T-helper 22 cell (primary cell): ENCODE measurements at regions not wholly inside any gene's neighbourhood (a gene's known extent, or its start where the extent isn't known, plus 50 kb on each side); places are given as distances from the start of the nearest gene placed in this dataset.

Experiments
- DNase-seq: peaks from one replicate; pipeline ENCODE4 v3.0.0-alpha.2; 2020; ENCODE audit warnings: low read depth

DNA sequence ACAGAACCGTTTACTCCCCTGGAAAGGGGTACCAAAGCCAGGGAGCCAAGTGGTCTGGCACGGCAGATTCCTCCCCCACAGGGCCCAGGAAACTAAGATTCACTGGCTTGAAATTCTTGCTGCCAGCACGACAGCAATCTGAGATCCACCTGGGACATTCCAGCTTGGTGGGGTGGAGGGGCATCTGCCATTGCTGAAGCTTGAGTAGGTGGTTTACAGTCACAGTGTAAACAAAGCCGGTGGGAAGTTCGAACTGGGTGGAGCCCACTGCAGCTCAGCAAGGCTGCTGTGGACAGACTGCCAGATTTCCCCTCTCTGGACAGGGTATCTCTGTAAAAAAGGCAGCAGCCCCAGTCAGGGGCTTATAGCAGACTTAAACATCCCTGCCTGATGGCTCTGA is 901.7 kb upstream of the LRRTM1 start:
- no peak for DNase-seq

DNA sequence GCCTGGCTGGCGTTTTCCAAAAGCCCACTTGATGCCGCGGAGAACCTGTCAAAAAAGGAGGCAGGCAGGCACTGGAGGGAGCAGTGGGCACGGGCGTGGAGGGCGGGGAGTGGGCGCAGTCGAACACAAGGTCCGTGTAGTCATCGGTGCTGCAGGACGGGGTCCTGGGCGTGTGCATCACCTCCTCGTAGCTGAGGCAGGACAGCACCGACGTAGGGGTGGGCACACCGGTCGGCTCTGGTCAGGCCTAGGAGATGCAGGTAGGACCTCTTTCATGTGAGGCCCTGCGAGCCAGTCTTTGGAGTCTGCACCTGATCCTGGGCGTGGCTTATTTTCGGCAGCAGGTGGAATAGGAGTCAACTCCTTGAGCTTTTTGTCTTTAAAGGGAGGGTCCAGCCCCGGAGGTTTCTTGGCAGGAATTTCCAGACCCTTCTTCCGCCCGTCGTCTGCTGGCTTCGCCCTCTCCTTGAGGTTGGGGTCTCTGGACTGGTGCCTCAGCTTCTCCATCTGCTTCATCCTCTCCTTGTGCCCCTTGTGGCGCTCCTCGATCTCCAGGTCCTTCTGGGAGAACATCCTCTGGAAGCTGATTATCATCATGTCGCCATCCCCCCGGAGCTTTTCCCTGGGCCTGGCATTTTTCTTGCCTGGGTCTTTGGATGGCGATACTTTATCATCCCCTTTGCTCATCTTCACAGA is 892.5 kb upstream of the LRRTM1 start:
- DNase-seq, result no peak

DNA sequence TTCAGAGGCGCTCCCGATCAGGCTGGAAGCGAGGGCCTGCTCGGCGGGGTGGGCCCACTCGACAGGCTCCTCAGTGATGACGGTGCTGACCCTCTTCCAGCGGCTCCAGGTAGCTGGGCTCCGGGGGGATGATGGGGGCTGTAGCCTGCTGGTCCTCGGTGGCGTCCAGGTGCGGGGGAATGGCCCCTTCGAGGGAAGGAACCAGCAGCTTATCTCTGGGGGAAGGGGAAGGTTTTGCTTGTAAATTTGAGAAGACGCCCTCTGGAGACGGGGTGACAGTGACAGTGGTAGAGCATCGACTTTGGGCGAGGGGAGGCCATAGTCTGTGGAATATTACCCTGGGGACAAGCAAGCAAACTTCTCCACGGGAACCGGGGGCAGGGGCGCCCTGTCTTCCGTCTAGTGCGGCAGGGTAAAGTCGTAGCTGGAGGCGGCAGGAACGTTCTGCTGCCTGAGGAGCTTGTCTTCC is 891.9 kb upstream of the LRRTM1 start:
- no peak for DNase-seq

DNA sequence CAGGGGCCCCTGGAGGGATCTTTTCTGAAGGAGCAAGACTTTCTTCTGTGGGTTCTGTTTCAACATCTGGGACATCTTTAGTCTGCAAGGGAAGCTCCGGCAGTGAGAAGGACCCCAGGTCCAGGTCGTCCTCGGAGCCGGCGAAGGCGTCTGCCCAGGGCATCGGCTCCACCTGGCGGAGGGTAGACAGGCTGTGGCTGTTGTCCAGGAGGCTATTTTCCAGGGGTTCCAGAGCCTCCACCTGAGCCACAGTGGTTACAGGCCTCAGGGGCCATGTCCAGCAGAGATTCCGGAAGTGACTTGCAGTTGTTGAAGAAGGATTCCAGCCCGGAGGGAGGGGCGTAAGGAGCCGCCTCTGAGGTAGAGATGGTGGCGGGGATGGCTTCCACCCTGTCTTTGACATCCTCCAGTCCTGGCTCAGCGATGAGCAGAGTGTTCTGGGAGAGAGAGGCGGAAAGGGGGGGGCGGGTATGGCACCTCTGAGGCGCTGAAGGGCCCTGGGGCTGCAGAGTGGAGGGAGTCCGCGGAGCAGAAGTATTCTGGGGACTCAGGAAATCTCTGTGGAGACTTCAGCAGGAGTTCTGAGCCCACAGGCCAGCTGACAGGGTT is 891.3 kb upstream of the LRRTM1 start:
- DNase-seq, result no peak

DNA sequence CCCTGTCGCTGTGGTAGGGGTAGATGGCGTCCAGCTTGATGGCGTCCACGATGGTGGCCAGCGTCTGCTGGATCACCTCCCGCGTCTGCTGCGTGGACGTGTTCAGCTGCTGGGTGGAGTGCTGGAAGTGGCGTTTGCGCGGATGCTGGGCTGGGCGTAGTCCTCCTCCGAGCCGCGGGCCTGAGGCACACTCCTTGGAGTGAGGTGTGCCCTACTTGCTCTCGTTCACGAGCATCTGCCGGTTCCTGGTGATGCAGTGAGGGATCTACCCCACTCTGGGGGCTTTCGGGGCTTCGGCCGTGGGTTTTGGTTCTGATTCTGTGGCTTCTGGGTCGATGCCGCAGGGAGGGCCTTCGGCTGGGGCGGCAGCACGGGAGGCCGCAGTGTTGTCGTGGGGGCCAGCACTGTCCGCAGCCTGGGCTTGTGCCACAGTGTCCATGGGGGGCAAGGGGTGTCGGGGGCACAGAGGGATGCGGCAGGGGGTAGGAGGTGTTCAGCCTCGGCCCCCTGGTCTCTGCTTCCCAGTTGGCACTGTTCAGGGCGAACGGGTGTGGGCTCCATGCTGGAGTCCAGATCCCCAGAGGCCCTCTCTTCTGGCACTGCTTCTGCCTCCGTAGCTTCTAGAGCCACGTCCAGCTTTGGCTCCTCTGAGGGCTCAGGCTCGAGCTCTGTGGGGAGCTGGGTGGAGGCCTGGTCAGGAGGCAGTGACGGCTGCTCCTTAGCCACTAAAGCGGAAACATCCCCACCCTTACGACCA is 890.6 kb upstream of the LRRTM1 start:
- DNase-seq, result no peak

DNA sequence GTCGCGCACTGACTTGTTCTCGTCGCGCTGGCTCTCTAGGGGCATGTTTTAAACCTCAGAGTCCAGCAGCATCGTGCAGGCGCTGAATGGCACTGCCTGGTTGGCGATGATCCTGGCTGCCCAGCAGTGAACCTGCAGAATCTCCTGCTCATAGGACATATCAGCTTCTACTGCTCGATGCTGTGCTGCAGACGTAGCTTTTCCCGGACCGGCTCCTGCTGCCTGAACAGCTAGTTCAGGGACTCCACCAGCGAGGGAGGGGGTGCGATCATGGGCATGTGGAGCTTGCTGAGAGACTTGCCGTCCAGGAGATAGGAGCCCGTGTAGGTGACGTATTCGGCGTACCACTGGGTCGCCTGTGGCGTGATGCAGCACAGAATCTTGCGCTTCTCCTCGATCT is 890.0 kb upstream of the LRRTM1 start:
- DNase-seq, result no peak

DNA sequence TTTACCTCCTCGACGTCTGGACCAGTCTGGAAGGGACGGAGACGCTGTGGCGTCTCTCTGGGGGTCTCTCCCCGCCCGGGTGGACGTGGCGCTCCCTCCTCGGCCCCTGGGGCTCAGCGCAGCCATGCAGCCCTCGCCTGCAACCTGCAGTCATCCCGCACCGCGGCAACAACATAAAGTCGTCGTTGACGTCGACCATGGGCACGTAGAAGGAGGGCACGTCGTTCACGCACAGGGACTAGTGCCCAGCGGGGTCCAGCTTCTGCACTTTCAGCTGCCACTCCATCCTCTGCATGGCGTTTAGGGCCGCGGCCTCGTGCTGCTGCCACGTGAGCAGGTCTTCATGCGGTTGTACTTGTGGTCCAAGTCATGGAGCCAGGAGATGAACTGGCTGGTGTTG is 889.6 kb upstream of the LRRTM1 start:
- DNase-seq, result no peak

DNA sequence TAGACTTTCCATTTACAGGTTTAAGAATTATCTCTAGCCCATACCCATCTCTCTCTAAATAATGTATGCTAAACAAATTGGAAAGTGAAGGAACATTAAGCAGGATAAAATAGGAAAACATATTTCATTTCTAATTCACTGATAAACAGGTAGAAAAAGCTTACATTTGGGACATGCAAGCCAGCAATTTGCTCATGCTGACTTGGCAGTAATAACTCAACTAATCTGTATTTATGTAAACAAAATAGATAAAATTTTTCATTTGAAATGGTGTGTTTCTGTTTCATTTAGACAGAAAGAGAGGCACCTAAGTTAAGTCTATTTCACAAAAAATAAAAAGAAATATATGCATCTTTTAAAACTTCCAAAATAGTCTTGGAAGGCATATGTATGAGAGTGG is 877.3 kb upstream of the LRRTM1 start:
- DNase-seq, result no peak

DNA sequence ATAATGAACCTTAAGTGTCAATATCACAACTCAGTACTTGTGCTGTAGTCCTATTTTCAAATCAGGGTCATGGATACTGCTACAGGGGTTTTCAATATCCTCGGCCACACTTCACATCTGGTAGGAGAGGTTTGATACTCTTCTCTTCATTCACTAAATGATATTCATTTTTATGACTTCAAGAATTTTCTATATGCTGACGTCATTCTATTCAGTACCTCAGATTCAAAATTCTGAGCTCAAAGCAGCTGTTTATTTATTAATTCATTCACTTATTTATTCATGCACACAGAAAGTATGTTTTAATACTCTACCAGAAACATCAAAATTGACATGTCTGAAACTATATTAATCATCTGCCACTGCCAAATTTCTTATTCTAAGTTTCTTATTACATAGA is 866.9 kb upstream of the LRRTM1 start:
- DNase-seq, result no peak

DNA sequence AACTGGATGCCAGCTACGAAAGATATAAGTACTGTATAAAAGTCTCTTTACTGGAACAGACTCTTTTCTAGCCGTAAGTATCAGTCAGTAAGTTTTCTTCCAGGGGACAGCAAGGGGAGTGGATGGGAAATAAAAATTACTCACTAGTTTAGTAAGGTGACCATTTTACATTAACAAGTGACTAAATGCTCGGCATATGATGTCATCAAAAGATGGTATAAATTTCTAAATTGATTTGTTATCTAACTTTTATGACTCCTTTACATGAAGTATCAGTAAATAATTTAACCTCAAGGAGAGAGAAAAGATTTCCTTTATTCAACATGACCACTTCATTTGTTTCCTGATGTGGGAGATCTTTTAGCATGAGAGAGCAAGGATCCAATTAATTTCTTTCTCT is 859.0 kb upstream of the LRRTM1 start:
- no peak for DNase-seq

DNA sequence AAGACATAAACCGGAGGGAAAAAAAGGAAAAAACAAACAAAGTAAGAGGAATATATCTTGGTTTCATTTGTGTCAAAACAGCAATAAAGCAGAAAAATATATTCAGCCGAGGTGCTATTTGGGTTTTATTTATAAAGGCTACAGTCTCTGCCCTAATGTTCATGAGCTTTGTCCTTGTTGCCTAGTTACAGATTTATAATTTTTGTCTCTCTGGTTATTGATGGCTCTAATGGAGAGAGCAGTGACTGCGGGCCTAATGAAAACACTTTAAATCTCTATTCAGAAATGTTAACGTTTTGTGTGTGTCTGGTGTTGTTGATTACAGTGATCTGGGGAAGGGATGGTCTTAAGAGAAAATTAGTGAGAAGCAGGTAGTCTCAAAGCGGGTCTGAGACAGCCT is 854.0 kb upstream of the LRRTM1 start:
- no peak for DNase-seq

DNA sequence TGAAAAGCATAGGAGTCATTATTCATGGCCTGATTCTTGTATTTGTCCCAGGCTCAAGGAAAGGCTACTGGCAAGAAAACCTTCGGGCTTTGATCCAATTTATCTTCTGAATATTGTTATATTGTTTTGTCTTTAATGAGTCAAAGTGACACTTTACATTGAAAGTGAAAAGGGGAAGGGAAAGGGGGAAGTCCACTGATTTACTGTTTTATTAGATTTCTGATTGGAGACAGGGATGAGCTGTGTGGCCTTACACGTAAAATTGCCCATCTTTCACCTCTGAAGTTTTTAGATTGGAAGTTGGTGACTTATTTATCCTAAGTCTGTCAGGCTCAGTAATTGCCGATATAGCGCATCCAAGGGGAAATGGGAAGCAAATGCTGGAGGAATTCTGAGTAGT is 843.8 kb upstream of the LRRTM1 start:
- DNase-seq, result no peak

DNA sequence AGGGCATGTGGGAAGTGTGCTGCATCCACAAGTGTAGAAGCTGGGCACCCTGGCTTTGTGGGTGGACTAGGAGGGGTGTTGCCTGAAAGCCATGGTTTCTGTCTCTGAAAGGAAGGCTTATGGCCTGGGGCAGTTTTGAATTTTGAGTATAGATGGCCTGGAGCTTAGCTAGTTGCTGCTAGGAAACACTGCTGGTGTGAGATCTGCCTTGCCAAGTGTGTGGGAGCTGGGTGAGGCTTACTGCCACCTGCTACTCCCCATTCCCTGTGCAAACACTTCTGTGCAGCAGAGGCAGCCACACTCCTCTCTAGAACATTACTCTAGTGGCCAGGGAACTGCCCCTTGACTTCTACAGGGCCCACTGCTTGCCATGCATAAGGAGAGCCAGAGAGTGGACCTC is 831.7 kb upstream of the LRRTM1 start:
- DNase-seq, result no peak

DNA sequence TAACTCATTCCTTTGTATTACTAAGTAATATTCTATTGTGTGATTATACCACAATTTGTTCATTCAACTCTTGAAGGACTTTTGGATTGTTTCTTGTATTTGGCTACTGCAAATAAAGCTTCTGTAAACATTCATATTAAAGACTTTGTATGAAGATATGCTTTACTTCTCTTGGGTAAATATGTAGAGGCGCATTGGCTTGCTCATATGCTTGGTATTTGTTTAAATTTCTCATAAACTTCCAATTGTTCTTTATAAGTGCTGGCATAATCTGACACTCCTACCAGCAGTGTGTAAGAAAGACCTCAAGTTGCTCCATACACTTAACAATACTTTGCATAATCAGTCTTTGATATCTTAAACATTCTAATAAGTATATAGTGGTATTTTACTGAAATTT is 792.8 kb upstream of the LRRTM1 start:
- DNase-seq, result no peak

DNA sequence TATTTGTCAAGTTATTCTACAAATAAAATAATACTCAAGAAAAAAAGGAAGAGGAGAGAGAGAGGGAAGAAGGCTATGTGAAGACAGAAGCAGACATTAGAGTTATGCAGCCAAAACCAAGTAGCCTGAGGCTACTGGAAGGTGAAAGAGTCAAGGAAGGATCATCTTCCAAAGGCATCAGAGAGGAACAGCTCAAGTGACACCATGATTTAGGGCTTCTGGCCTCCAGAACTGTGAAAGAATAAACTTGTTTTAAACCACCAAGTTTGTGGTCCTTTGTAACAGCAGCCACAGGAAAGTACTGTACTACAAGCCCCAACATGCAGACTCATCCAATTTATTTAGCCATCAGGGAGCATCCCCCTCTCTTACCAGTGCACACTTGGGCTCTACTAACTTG is 788.5 kb upstream of the LRRTM1 start:
- no peak for DNase-seq

DNA sequence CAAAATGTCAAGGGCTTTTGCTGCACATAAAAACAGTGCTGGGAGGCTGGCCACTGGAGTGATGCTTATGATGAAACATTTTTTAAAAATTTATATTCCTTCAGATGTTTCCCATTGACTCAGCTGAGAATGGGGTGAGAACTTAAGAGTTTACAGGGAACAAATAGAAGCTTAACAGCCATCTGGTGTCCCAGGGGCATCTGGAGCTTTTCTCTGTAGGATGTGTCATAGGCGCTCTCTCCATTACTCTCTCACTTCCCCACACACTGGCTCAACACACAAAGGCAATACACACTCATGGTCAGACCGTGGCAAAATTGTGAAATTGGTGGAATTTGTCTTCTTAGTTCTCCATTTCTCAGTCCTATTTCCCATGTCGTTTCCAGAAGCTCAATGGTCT is 783.1 kb upstream of the LRRTM1 start:
- DNase-seq, result no peak

DNA sequence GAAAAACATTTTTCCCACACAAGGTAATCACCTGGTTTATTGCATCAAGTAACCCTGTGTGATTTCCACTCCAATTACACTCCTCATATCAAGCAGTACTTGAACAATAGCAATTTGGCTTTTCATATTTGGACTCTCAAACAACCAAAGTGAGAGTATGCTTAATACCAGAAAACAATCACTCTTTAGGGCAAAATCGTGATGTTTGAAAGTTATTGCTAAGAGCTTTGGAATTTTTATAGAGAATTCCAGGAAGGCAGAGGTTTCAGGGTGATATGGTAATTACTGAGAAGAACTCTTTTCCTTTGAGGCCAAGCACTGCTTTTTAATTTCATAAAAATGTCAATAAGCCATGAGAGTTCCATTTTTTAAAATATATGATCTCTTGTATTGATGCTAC is 779.5 kb upstream of the LRRTM1 start:
- no peak for DNase-seq

DNA sequence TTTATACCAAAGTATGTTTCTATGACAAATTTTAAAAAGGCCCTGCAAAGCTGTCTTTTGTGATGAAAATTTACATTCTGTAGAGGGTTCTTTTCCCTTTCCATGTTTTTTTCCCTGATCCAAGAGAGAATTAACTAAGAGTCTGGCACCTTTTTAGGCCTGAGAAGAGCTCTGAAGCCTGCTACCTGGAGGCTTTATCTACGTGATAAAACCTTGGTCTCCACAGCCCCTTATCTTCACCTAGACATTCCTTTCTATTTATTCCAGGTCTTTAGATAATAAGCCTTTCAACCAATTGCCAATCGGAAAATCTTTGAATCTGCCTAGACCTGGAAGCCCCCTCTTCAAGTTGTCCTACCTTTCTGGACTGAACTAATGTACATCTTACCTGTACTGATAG is 774.1 kb upstream of the LRRTM1 start:
- DNase-seq, result no peak

DNA sequence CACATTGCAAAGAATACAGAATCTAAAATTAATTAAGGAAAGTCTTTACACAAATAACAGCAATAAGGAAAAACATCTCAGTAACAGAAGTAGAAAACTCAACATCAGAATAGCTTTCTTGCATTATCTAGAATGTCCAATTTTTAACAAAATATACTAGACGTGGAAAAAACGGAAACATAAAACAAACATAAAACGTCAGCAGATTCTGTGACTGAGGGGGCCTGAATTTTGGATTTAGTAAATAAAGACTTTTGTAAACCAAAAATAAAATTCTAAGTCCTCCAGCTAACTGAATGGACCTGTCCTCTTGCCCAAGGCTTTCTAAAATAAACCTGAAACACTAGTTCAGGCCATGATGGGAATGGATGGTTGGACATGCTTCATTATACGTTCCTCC is 773.5 kb upstream of the LRRTM1 start:
- no peak for DNase-seq

DNA sequence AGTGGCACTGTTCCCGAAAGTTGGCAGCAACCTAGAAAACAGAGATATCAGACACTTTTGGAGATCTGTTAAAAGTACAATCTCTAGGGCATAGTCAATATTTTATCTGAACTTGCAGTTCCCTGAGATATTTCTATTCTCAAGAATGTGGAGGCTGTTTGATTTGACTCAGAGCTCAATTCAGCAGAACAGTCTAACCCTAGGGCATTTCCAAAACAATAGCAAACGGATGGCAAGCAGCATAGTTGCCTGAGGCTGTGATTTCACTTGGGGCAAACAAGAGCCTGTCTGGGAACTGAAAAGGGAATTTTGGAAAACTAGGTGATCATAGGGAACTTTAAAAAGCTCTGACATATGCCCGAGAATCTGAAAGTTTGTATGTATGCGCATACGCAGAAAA is 772.8 kb upstream of the LRRTM1 start:
- no peak for DNase-seq

DNA sequence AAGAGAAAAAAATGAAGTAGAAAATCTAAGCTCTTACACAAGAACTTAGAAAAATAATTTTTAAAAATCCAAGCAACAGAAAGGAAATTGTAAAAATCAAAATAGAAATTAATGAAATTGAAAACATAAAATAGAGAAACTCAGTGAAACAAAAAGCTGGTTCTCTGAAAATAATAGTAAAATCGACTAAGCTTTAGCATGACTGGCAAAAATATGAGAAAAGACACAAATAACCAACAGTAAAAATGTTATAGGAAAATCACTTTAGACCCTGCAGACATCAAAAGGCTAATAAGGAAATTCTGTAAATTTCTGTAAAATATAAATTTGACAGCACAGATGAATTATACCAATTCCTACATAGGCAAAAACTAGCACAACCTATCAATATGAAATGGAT is 768.9 kb upstream of the LRRTM1 start:
- DNase-seq, result no peak

DNA sequence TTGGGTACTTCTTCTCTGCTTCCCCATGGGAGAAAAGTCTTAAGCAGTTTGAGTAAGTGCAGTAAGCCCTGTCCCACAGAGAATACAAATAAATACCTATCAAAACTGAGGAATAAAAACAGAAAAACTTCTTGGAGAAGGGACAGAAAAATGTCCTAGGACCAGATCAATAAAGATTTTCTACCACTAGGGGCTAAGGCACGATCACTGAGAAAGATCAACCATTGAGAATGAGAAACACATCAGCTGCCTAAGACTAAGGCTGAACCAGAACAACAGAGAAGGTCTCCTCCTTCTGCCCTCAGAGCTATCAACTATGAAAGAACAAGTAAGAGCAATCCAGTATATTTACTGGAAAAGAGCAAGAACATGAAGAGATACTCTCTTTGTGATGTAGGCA is 763.6 kb upstream of the LRRTM1 start:
- no peak for DNase-seq

DNA sequence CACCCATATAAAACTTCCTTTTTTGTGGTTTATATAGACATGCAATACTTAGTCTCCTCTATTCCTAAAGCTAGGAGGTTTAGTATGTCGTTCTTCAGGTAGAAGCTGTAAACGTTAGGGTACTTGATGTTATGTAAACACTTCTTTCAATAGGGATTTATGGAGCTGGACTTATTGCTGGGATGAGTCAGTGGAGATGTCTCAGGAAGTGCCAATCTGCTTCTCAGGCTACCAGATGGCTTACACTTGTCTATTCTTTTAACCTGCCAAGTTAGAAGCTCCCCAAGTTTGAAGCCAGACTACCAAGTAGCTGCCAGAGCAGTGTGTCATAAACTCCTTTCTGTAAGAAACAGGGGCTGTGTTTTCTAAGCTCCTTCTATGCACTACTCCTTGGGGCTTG is 756.5 kb upstream of the LRRTM1 start:
- no peak for DNase-seq
